ENCODE measurements at regions not wholly inside any gene's neighbourhood (a gene's known extent, or its start where the extent isn't known, plus 50 kb on each side); places are given as distances from the start of the nearest gene placed in this dataset.

DNA sequence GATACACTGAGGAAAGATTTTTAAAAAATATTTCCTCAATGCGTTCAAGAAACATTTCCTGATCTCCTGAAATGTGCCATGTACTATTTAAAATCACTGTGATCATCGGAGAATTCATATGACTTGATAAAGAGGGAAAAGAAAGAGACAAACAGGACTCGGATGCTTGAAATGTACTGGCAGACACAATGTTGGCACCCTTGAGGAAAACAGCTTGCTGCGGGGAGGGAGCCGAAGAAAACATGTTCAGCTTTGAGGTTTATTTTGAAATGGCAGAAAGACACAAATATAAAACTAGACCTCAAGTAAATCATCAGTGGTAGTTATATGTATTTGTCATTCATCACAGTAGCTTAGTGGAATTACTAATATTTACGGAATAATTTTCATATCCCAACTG, 100.9 kb upstream of the BRINP3 start:
- no peak for DNase-seq (ENCODE audit: low spot score in 2 of 2)
- no peaks in the 10 kb centered on the region for H3K4me1 ChIP-seq
- WGBS: 52% methylated on average over 6 of the region's 6 CpGs
- TF ChIP-seq POLR2AphosphoS5 (IDR thresholded peaks at IDR 0.05): no peak
- TF ChIP-seq POLR2A (IDR thresholded peaks at IDR 0.05): no peak
- TF ChIP-seq, protein P1, sequence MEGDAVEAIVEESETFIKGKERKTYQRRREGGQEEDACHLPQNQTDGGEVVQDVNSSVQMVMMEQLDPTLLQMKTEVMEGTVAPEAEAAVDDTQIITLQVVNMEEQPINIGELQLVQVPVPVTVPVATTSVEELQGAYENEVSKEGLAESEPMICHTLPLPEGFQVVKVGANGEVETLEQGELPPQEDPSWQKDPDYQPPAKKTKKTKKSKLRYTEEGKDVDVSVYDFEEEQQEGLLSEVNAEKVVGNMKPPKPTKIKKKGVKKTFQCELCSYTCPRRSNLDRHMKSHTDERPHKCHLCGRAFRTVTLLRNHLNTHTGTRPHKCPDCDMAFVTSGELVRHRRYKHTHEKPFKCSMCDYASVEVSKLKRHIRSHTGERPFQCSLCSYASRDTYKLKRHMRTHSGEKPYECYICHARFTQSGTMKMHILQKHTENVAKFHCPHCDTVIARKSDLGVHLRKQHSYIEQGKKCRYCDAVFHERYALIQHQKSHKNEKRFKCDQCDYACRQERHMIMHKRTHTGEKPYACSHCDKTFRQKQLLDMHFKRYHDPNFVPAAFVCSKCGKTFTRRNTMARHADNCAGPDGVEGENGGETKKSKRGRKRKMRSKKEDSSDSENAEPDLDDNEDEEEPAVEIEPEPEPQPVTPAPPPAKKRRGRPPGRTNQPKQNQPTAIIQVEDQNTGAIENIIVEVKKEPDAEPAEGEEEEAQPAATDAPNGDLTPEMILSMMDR (IDR thresholded peaks at IDR 0.05): no peak
- no peak for TF ChIP-seq EP300 (IDR thresholded peaks at IDR 0.05)
- H3K4me3 ChIP-seq: no peak overlapping the region
- H3K9me3 ChIP-seq: no peaks in the 10 kb centered on the region
- no peaks in the 10 kb centered on the region for H3K27me3 ChIP-seq
- no peak overlapping the region for H3K27ac ChIP-seq
- H3K36me3 ChIP-seq: no peaks in the 10 kb centered on the region

DNA sequence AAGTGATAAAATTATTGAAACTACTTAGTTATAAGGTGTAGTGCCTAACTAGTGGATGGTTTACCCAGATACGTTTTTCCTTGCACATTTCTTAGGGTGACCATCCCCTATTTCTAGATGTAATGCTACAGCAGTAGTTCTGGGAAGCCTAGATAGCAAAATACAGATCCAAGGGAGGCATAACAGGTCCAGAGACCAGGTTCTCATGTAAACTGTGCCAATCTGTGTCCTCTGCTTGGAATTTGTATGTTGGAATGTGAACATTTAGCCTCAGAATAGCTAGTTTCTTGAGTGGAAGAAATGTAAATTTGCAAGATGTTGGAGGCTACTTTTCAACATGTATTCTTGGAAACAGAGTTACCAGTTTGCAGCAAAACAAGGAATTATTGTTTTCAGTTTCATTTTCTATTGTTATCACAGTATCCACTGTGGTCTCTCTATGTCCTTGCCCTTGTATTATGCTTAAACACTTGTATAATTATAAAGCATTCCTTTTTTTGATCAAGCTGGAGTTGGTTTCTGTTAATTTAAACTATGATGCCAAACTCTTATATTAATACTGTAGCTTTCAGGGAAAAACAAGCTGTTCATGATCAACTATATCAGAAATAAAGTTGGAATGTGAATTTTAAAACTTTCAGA, 102.0 kb upstream of the BRINP3 start:
- Histone ChIP-seq H3K27me3 (no peaks in the 10 kb centered on the region), H3K4me1 (no peaks in the 10 kb centered on the region), H3K27ac (no peak overlapping the region), H3K4me3 (no peak overlapping the region), H3K9me3 (no peaks in the 10 kb centered on the region), H3K36me3 (no peaks in the 10 kb centered on the region)
- TF ChIP-seq POLR2AphosphoS5 (IDR thresholded peaks at IDR 0.05) (no peak), POLR2A (IDR thresholded peaks at IDR 0.05) (no peak), EP300 (IDR thresholded peaks at IDR 0.05) (no peak)
- TF ChIP-seq, protein P1 (IDR thresholded peaks at IDR 0.05): no peak
- WGBS: 36% methylated on average over 1 of the region's 1 CpG
- DNase-seq (ENCODE audit: low spot score in 2 of 2): no peak

DNA sequence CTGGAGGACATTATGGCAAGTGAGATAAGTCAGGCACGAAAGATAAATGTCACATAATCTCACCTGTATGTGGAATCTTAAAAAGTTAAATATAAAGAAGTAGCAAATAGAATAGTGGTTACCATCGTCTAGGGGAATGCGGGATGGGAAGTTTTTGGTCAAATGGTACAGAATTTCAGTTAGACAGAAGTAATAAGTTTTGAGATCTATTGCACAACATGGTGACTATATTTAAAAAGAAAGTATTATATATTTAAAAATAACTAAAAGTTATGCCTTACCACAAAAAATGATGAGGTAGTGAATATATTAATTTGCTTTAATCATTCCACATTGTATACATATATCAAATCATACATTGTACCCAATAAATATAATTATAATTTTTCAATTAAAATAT, 106.2 kb upstream of the BRINP3 start:
- no peak overlapping the region for H3K4me3 ChIP-seq
- H3K4me1 ChIP-seq: no peaks in the 10 kb centered on the region
- H3K27me3 ChIP-seq: no peaks in the 10 kb centered on the region
- 82% methylated on average over 3 of the region's 3 CpGs for WGBS
- H3K27ac ChIP-seq: no peak overlapping the region
- H3K36me3 ChIP-seq: no peaks in the 10 kb centered on the region
- no peaks in the 10 kb centered on the region for H3K9me3 ChIP-seq
- TF ChIP-seq POLR2AphosphoS5 (IDR thresholded peaks at IDR 0.05): no peak
- TF ChIP-seq, protein P1 (IDR thresholded peaks at IDR 0.05): no peak
- no peak for TF ChIP-seq POLR2A (IDR thresholded peaks at IDR 0.05)
- no peak for TF ChIP-seq EP300 (IDR thresholded peaks at IDR 0.05)
- DNase-seq (ENCODE audit: low spot score in 2 of 2): no peak

DNA sequence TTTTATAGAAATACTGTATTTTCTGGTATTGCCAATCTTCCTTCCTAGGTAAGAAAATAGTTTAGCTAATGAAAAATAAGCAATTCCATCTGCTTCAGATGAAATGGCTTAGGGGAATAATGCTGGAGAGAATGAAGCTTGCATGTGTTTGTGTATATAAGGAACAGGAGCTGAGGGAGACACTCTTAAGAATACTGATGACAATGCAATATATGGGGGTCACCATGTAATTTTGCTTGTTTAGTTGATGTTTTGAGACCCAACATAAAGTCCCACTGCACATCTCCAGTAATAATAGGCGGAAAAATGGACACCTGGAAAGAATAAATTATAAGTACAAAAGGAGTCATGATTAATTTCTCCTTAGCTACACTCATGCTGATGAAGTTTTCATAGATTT, 110.8 kb upstream of the BRINP3 start:
- 74% methylated on average over 1 of the region's 1 CpG for WGBS
- no peaks in the 10 kb centered on the region for H3K9me3 ChIP-seq
- no peaks in the 10 kb centered on the region for H3K27me3 ChIP-seq
- no peak overlapping the region for H3K27ac ChIP-seq
- DNase-seq (ENCODE audit: low spot score in 2 of 2): no peak
- TF ChIP-seq POLR2A (IDR thresholded peaks at IDR 0.05): no peak
- no peak for TF ChIP-seq EP300 (IDR thresholded peaks at IDR 0.05)
- no peak for TF ChIP-seq POLR2AphosphoS5 (IDR thresholded peaks at IDR 0.05)
- TF ChIP-seq, protein P1 (IDR thresholded peaks at IDR 0.05): no peak
- H3K4me1 ChIP-seq: no peaks in the 10 kb centered on the region
- H3K36me3 ChIP-seq: no peaks in the 10 kb centered on the region
- no peak overlapping the region for H3K4me3 ChIP-seq

DNA sequence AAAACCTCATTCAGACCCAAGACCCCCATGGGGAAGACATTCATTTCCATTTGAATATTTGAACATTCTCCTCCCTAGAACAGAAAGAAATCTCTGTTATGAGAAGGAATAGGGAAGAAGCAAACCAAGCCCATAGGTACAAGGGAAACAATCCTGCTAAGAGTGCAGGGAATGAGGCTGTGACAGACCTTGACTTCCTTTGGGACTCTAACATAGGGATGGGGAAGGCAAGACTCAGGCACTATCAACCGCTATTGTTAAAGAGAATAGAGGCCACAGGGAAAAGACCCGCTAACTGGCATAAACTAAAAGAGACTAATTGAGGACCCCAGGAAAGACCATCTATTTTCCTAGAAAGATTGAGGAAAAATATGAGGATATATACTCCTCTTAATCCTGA, 117.8 kb upstream of the BRINP3 start:
- Histone ChIP-seq H3K36me3 (no peaks in the 10 kb centered on the region), H3K27ac (no peak overlapping the region), H3K4me1 (no peaks in the 10 kb centered on the region), H3K9me3 (no peaks in the 10 kb centered on the region), H3K4me3 (no peak overlapping the region), H3K27me3 (no peaks in the 10 kb centered on the region)
- WGBS: 82% methylated on average over 2 of the region's 2 CpGs
- no peak for DNase-seq (ENCODE audit: low spot score in 2 of 2)
- TF ChIP-seq POLR2A (IDR thresholded peaks at IDR 0.05): no peak
- TF ChIP-seq, protein P1 (IDR thresholded peaks at IDR 0.05): no peak
- TF ChIP-seq EP300 (IDR thresholded peaks at IDR 0.05): no peak
- TF ChIP-seq POLR2AphosphoS5 (IDR thresholded peaks at IDR 0.05): no peak

Measured in suprapubic skin (tissue), 4 donors.